Erythroblast (primary cell): ENCODE measurements at regions not wholly inside any gene's neighbourhood (a gene's known extent, or its start where the extent isn't known, plus 50 kb on each side); places are given as distances from the start of the nearest gene placed in this dataset.

Experiments
- GATA1 ChIP-seq: IDR thresholded peaks from 2 replicates; pipeline ENCODE4 v1.6.1; 2011; ENCODE audit warnings: low read depth, mild to moderate bottlenecking, control low read depth, low read length, moderate library complexity
- POLR2A ChIP-seq: IDR thresholded peaks from 2 replicates; pipeline ENCODE4 v1.6.1; 2011; ENCODE audit warnings: mild to moderate bottlenecking, low read length

DNA sequence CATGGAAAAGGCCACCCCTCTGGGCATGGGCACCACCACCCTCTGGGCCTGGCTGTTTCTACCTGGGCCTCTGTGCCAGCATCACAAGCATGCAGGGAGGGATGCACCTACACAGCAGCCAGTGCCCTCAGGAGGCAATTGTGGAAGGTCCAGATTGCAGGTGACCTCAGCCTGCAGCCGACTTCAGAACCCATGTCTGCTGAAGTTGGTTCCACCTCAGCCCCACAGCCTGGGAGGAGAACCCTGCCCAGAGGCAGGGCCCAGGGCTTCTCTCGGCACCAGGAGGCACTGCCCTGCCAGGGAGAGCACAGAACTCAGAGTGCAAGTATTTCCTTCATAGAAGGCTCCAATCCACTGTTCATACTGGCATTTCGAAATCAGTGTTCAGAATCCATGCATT is 149.8 kb downstream of the TTLL2 start:
- TF ChIP-seq POLR2A (no peak), GATA1 (no peak)
